ENCODE measurements at regions not wholly inside any gene's neighbourhood (a gene's known extent, or its start where the extent isn't known, plus 50 kb on each side); places are given as distances from the start of the nearest gene placed in this dataset.

DNA sequence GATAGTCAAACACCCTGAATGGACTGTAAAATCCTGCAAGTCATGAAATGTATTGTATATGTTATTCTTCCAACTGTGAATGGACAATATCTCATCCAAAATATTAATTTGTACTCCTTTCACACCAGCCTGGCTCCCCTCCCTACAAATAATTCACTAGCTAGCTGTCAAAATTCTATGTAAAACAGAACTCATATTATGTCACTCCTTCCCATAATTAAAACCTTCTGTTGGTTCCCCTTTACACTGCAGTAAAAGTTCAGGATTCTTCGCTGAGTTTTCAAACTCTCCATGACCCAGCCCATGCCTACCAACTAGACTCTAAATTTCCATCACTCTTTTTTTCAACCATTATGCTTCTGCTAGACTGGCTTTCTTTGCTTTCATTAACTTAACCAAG is 857.1 kb downstream of the TAF11L14 start:
- H3K4me3 ChIP-seq (replicated peaks; ENCODE audit: low read depth, low read length): no peak overlapping the region
- no peak for DNase-seq (ENCODE audit: extremely low read depth, low read depth)
- TF ChIP-seq, protein P1, sequence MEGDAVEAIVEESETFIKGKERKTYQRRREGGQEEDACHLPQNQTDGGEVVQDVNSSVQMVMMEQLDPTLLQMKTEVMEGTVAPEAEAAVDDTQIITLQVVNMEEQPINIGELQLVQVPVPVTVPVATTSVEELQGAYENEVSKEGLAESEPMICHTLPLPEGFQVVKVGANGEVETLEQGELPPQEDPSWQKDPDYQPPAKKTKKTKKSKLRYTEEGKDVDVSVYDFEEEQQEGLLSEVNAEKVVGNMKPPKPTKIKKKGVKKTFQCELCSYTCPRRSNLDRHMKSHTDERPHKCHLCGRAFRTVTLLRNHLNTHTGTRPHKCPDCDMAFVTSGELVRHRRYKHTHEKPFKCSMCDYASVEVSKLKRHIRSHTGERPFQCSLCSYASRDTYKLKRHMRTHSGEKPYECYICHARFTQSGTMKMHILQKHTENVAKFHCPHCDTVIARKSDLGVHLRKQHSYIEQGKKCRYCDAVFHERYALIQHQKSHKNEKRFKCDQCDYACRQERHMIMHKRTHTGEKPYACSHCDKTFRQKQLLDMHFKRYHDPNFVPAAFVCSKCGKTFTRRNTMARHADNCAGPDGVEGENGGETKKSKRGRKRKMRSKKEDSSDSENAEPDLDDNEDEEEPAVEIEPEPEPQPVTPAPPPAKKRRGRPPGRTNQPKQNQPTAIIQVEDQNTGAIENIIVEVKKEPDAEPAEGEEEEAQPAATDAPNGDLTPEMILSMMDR (IDR thresholded peaks at IDR 0.05; ENCODE audit: low read depth, low read length, missing control alignments): no peak

DNA sequence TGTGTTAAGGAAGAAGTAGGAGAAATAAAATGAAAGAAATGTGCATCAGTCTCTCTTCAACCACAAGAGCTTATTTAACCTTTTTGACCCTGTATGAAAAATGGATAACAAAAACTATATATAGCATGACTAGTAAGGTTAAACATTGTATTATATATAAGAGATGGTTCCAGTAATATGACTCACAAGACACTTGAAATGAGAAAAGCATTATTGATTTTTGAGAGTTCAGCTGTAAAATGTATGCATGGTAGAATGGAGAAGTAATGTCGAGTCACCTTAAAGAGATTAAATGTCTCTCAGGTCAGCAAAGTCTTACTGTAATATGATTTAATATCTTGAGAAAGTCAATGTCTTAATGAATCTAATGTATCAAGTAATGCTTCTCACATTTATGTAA is 860.9 kb downstream of the TAF11L14 start:
- TF ChIP-seq, protein P1 (IDR thresholded peaks at IDR 0.05; ENCODE audit: low read depth, low read length, missing control alignments): no peak
- DNase-seq (ENCODE audit: extremely low read depth, low read depth): no peak
- H3K4me3 ChIP-seq (replicated peaks; ENCODE audit: low read depth, low read length): no peak overlapping the region

DNA sequence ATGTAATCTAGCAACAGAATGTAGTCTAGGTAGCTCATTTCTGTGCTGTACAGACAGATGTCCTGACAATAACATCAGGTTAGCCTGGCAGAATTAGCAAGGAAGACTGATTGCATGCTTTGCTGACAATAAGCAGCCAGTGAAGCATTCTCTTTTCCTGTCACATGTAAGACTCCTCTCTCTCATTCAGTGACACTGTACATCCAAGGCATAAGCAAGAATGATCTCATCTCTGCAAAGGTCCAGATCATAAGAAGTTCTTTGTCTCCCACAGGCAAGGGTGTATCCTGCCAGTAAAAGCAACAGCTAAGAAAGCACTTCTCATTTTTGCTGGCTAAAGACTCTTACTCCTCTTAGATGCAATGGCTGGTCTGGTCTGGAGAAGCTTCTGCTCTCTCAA is 861.8 kb downstream of the TAF11L14 start:
- no peak overlapping the region for H3K4me3 ChIP-seq (replicated peaks; ENCODE audit: low read depth, low read length)
- no peak for DNase-seq (ENCODE audit: extremely low read depth, low read depth)
- TF ChIP-seq, protein P1 (IDR thresholded peaks at IDR 0.05; ENCODE audit: low read depth, low read length, missing control alignments): no peak

DNA sequence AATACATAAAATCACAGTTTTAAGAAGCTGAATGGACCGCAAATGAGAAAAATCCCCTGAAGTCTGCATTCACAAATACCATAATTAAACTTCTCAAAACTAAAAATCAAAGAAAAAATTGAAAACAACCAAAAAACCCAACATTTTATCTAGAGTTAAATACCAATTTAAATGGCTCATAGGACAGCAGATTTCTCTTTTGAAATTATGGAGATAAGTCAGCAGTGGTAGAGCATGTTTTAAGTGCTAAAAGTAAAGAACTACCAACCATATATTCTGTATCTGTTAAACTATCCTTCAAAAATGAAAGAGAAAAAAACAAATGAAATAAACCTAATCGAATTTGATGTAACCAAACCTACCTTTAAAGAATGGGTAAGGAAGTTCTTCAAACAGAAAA is 862.8 kb downstream of the TAF11L14 start:
- TF ChIP-seq, protein P1 (IDR thresholded peaks at IDR 0.05; ENCODE audit: low read depth, low read length, missing control alignments): no peak

DNA sequence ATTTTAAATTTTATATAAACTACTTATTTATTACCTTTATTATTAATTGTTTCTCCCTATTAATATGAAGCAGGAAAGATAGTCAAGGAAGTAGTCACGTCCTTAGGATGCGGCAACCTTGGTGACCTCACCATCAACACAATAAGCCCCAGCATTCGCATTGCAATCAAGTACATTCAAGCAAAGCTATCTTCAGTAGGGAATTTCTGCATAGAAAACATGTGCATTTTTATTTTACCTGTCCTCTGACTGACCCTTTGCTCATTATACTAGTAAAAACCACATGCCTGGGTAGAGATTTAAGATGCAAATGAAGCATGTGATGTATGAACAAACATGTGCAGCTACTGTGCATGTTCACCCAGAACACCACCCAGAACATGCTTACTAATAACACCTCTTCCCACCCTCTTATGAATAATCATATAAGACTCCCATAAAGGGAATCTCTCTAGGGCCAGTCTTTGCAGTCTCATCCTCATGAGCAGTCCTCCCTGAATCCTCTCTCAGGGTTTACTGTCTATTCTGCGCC is 869.6 kb downstream of the TAF11L14 start:
- TF ChIP-seq, protein P1 (IDR thresholded peaks at IDR 0.05; ENCODE audit: low read depth, low read length, missing control alignments): no peak
- H3K4me3 ChIP-seq (replicated peaks; ENCODE audit: low read depth, low read length): no peak overlapping the region
- no peak for DNase-seq (ENCODE audit: extremely low read depth, low read depth)

More for the DNA sequence above, 862.8 kb downstream of the TAF11L14 start:
- no peak overlapping the region for H3K4me3 ChIP-seq (replicated peaks; ENCODE audit: low read depth, low read length)
- DNase-seq (ENCODE audit: extremely low read depth, low read depth): no peak

DNA sequence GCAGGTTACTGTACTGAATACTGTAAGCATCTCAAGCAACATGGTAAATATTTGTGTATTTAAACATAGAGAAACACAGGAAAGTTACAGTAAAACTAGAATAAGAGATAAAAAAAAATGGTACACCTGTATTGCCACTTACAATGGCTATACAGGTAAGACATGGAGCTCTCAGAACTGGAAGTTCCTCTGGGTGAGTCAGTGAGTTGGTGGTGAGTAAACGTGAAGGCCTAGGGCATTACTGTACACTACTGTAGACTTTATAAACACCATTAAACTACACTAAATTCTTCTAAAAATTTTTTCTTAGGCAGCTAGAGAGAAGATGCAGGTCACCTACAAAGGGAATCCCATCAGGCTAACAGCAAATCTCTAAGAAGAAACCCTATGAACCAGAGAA is 872.9 kb downstream of the TAF11L14 start:
- no peak overlapping the region for H3K4me3 ChIP-seq (replicated peaks; ENCODE audit: low read depth, low read length)
- DNase-seq (ENCODE audit: extremely low read depth, low read depth): no peak
- TF ChIP-seq, protein P1 (IDR thresholded peaks at IDR 0.05; ENCODE audit: low read depth, low read length, missing control alignments): no peak

Measured in HFF-Myc (cell line).